ENCODE measurements at regions not wholly inside any gene's neighbourhood (a gene's known extent, or its start where the extent isn't known, plus 50 kb on each side); places are given as distances from the start of the nearest gene placed in this dataset.

GRCh38 chr7:101698964-101699363 is 69.9 kb upstream of the MYL10 start:
- H3K9me3 Mint-ChIP-seq (ENCODE audit: low read depth, unreplicated experiment): no peaks in the 10 kb centered on the region
- peaks cover 4% of the 10 kb centered on the region for H3K36me3 Mint-ChIP-seq (ENCODE audit: insufficient read depth, unreplicated experiment)
- no peak overlapping the region for H3K27ac Mint-ChIP-seq (ENCODE audit: unreplicated experiment)
- intact Hi-C loops (cut with micrococcal nuclease; ENCODE audit: unreplicated experiment): no loop called here
- CTCF ChIA-PET: interaction anchor here (0.6 to 0.7 kb wide), 2 partner anchors 44 to 1699 kb away, joined by 3 to 4 read pairs; no protein-coding TSS in a partner anchor
- no peaks in the 10 kb centered on the region for H3K4me1 Mint-ChIP-seq (ENCODE audit: low read depth, unreplicated experiment)
- no peak overlapping the region for H3K4me3 Mint-ChIP-seq (ENCODE audit: low read depth, unreplicated experiment)
- TF ChIP-seq, protein P1, sequence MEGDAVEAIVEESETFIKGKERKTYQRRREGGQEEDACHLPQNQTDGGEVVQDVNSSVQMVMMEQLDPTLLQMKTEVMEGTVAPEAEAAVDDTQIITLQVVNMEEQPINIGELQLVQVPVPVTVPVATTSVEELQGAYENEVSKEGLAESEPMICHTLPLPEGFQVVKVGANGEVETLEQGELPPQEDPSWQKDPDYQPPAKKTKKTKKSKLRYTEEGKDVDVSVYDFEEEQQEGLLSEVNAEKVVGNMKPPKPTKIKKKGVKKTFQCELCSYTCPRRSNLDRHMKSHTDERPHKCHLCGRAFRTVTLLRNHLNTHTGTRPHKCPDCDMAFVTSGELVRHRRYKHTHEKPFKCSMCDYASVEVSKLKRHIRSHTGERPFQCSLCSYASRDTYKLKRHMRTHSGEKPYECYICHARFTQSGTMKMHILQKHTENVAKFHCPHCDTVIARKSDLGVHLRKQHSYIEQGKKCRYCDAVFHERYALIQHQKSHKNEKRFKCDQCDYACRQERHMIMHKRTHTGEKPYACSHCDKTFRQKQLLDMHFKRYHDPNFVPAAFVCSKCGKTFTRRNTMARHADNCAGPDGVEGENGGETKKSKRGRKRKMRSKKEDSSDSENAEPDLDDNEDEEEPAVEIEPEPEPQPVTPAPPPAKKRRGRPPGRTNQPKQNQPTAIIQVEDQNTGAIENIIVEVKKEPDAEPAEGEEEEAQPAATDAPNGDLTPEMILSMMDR (IDR thresholded peaks at IDR 0.05; ENCODE audit: unreplicated experiment): no peak
- no TSS peak for BruUV-seq (replicated peaks)
- DNase-seq: no peak
- peaks cover 15% of the 10 kb centered on the region for H3K27me3 Mint-ChIP-seq (ENCODE audit: unreplicated experiment)

DNA sequence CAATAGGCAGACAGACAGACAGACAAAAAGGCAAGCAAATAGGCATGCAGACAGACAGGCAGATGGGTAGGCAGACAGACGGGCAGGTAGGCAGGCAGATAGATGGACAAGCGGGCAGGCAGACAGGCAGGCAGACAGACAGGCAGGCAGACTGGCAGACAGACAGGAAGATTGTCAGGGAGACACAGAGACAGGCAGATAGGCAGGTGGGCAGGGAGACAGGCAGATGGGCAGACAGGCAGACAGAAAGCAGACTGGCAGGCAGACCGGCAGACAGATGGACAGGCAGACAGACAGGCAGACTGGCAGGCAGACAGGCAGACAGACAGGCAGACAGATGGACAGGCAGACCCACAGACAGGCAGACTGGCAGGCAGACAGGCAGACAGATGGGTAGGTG is 70.3 kb upstream of the MYL10 start:
- TF ChIP-seq, protein P1 (IDR thresholded peaks at IDR 0.05; ENCODE audit: unreplicated experiment): no peak
- no TSS peak for BruUV-seq (replicated peaks)
- no peak overlapping the region for H3K4me3 Mint-ChIP-seq (ENCODE audit: low read depth, unreplicated experiment)
- intact Hi-C loops (cut with micrococcal nuclease; ENCODE audit: unreplicated experiment): no loop called here
- no peak overlapping the region for H3K27ac Mint-ChIP-seq (ENCODE audit: unreplicated experiment)
- H3K4me1 Mint-ChIP-seq (ENCODE audit: low read depth, unreplicated experiment): no peaks in the 10 kb centered on the region
- no peaks in the 10 kb centered on the region for H3K9me3 Mint-ChIP-seq (ENCODE audit: low read depth, unreplicated experiment)
- DNase-seq: no peak
- CTCF ChIA-PET: interaction anchor here (0.6 kb wide), 1 partner anchor 44 kb away, joined by 3 read pairs; no protein-coding TSS in a partner anchor
- peaks cover 4% of the 10 kb centered on the region for H3K36me3 Mint-ChIP-seq (ENCODE audit: insufficient read depth, unreplicated experiment)
- peaks cover 15% of the 10 kb centered on the region for H3K27me3 Mint-ChIP-seq (ENCODE audit: unreplicated experiment)

DNA sequence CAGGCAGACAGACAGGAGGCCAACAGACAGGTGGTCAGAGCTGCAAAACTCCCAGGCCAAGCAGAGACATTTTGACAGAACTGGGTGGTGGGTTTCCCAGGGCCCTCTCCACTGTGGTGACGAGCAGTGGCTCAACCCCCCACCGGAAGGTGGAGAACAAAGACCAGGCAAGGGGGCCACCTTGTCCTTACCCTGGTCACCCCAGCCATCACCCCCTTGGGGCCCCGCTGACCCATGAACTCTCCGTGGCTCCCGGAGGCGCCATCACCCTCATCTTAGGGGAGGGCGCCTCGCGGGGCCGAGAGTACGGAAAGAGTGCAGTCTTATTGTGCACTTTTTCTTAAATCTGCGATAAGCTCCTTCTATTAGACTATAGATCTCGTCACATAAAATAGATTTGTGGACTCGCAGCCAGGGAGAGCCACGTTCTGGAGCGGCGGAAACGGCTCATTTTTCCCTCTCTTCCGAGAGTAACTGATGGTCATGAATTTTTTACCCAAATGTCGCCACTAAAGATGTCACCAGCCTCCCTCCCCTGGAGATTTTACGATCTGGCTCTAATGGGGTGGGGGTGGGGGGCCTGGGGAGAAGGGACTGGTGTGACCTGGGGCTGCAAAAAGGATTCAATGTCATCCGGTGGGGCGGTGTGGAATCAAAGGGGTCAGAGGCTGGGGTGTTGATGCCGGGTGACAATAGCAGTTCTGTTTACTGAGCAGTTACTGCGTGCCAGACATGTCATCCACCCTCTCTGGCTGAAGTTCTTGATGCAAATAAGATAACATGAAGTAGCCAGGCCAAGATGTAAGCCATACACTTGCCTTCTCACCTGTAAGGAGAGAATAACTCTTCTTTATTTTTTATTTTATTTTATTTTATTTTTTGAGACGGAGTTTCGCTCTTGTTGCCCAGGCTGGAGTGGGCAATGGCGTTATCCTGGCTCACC is 71.1 kb upstream of the MYL10 start:
- no peak for DNase-seq
- Mint-ChIP-seq H3K9me3 (ENCODE audit: low read depth, unreplicated experiment) (no peaks in the 10 kb centered on the region), H3K36me3 (ENCODE audit: insufficient read depth, unreplicated experiment) (peaks cover 4% of the 10 kb centered on the region), H3K27me3 (ENCODE audit: unreplicated experiment) (peaks cover 15% of the 10 kb centered on the region), H3K4me1 (ENCODE audit: low read depth, unreplicated experiment) (no peaks in the 10 kb centered on the region), H3K4me3 (ENCODE audit: low read depth, unreplicated experiment) (no peak overlapping the region), H3K27ac (ENCODE audit: unreplicated experiment) (no peak overlapping the region)
- no TSS peak for BruUV-seq (replicated peaks)
- CTCF ChIA-PET: interaction anchor here (0.6 kb wide), 1 partner anchor 68 kb away, joined by 7 read pairs; no protein-coding TSS in a partner anchor
- intact Hi-C loops (cut with micrococcal nuclease; ENCODE audit: unreplicated experiment): no loop called here
- TF ChIP-seq, protein P1 (IDR thresholded peaks at IDR 0.05; ENCODE audit: unreplicated experiment): no peak

- intact Hi-C loops (cut with micrococcal nuclease; ENCODE audit: unreplicated experiment): no loop called here
- Mint-ChIP-seq H3K4me3 (ENCODE audit: low read depth, unreplicated experiment) (no peak overlapping the region), H3K27ac (ENCODE audit: unreplicated experiment) (no peak overlapping the region), H3K4me1 (ENCODE audit: low read depth, unreplicated experiment) (no peaks in the 10 kb centered on the region), H3K36me3 (ENCODE audit: insufficient read depth, unreplicated experiment) (peaks cover 4% of the 10 kb centered on the region), H3K27me3 (ENCODE audit: unreplicated experiment) (peaks cover 15% of the 10 kb centered on the region), H3K9me3 (ENCODE audit: low read depth, unreplicated experiment) (no peaks in the 10 kb centered on the region)
- no TSS peak for BruUV-seq (replicated peaks)
- no peak for DNase-seq
- TF ChIP-seq, protein P1 (IDR thresholded peaks at IDR 0.05; ENCODE audit: unreplicated experiment): no peak
- CTCF ChIA-PET: no interaction called here
These were observed 72.2 kb upstream of the MYL10 start for GRCh38 chr7:101701153-101701794.

Data from Calu3 (cell line).